ENCODE measurements at regions not wholly inside any gene's neighbourhood (a gene's known extent, or its start where the extent isn't known, plus 50 kb on each side); places are given as distances from the start of the nearest gene placed in this dataset.

DNA sequence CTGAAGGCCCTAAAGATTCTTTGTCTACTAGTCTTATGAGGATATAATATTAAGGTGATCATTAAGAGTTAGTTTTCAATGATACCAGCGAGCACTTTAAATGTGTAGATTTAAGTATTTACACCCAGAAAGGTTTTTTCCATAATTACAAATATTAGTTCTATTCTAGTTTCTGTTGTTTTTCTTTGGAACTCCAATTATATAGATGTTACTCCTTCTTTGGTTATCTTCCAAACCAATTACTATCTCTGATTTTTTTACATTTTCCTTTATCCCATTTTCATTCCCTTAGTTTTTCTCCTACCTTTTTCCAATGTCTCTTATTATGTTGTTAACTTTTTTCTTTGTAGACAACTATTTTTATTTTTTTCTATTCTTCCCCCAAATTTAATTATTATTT, 355.1 kb downstream of the KCNN2 start:
- no peak for TF ChIP-seq POLR2A (IDR thresholded peaks at IDR 0.05)
- TF ChIP-seq CTCF (IDR thresholded peaks at IDR 0.05 in 8 of 11, conservative IDR thresholded peaks at IDR 0.05 in 3 of 11): no peak
- no peak for TF ChIP-seq POLR2AphosphoS5 (IDR thresholded peaks at IDR 0.05)
